NCI-H1105 treated with DMSO at 0.1 percent for 48 hours (cell line): ENCODE measurements at regions not wholly inside any gene's neighbourhood (a gene's known extent, or its start where the extent isn't known, plus 50 kb on each side); places are given as distances from the start of the nearest gene placed in this dataset.
"Not testable (repeated sequence)": the region's sequence is repeated elsewhere in the genome, so short reads cannot be mapped to it uniquely, and the experiment has no call there.

Source experiments
- DNase-seq: peaks from one replicate; lab custom pipeline; 2025; lab: John Stamatoyannopoulos, UW

DNA sequence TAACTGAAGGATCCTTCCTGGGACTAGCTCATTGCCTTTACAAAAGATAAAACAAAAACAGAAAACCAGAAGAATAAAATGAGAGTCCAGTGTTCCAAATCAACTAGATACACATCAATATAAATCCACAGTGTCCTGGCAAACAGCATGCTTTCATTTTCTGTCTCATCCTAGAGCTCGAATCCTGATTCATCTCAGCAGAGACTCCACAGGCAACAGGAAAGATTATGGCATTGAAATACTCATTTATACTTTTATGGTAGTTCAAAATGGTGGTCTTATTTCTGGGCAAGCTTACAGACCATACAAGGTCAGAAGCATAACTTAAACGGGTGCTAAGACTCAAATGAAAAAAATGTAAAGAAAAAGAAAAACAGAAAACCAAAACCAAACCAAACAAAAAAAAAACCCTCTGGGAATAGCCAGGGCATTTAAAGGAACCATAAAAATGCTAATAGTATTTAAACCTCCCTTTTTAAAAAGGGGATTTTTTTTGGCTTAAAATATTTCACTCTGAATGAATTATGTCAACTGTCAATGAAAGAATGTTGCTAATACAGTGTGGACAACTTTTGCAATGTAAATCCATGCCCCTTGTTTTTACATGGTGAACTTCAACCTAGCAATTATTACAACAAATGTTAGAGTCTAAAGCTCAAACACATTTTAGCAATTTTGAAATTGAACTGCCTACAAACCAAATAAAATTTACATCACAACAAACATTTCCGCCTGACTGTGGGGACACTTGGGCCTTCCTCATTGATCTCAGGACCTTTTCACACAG lies 57.9 kb downstream of the GPR101 start:
- no peak for DNase-seq

DNA sequence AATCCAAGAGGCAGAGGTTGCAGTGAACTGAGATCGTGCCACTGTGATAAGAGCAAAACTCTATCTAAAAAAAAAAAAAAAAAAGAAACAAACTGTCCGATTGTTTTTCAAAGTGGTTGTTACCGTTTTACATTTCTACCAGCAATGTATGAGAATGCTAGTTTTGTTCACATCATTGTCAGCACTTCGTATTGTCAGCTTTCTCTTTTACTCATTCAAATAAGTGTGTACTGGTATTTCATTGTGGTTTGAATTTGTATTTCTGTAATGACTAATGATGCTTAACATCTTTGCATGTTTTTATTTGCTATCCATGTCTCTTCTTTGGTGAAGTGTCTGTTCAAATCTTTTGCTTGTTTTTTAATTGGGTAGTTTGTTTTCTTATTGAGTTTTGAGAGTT lies 65.8 kb downstream of the GPR101 start:
- DNase-seq = no peak

DNA sequence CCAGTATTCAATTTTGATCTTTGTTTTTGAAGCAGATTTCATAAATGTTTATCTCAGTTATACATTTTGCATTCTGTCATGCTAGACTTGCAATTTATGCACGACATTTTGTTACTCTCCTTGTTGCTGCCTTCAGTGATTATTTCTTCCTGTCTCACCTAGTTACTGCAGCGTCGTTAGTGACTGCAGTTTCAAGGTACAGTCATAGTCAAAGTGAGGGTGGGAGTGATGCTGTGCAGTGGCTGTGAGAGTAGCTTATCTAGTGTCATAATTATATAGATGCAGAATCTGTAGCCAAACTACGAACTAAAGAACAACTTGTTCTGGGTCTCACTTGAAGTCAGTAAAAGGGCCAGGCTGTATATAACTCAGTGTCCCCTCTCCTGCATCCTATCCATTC lies 69.8 kb downstream of the GPR101 start:
- no peak for DNase-seq

DNA sequence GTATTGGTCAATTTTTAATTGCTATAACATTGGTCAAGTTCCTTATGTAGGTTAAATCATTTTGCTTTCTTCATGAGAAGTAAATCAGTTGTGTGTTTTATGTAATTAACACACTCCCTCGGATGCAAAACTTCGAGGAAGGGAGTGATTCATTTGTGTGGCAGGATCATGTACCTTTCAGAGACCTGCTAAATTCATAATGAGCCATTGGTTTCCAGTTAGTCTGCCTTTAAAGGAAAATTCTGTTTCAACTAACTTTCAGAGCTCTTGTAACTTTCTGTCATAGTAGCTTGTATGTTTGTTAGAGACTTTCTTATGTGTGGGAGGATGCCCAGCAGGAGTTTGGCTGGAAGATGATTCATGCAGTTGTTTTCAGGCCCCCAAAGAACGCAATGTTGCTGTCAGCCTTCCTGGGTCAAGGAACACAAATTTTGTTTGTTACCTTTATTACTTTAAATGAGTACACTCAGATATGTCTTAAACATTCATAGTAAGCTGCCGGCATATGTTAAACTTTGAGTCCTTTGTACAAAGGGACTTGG lies 72.1 kb downstream of the GPR101 start:
- DNase-seq = no peak

DNA sequence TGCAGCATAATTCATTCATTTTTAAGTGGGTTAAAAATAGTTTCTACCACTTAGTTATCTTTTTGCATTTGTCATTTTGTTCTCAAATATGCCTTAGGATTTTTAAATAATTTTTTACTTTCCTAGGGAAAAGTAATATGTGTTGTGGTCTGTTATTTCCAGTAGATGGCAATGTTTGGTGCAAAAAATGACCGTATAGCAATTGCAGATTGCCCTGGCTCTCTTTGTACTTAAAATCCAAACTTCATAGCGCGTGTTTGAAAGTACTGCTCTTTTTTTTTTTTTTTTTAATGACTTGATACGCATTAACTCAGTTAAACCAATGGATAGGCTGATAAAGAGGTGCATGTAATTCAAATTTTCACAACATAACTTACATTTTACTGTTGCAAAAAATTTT lies 74.4 kb upstream of the RBMX start:
- DNase-seq = peak; percentile 52

DNA sequence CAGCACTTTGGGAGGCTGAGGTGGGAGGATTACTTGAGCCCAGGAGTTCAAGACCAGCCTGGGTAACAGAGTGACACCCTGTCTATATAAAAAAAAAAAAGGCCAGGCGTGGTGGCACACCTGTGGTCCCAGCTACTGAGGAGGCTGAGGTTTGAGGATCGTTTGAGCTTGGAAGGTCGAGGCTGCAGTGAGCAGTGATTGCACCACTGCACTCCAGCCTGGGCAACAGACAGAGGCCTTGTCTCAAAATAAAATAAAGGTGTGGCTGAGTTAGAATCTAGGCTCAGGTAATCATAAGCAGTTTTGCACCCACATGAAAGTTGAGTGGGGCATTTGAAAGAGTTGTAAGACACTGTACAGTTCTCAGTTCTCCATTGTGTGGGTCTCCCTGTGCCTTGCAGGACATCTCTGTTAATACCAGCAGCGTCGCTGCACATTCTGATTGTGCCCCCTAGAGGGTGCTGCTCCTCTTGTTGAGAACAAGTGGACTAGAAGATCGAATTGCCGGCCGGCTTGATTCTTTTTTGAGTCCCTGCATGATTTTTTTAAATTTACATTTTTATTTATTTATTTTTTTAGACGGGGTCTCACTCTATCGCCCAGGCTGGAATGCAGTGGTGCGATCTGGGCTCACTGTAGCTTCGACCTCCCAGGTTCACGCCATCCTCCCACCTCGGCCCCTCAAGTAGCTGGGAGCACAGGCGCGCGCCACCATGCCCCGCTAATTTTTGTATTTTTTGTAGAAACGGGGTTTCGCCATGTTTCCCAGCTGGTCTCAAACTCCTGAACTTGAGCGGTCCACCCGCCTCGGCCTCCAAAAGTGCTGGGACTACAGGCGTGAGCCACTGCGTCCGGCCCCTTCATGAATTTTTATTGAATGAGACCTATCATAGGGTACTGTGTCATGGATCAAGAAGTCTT lies 73.6 kb upstream of the RBMX start:
- DNase-seq = peak; percentile 60

DNA sequence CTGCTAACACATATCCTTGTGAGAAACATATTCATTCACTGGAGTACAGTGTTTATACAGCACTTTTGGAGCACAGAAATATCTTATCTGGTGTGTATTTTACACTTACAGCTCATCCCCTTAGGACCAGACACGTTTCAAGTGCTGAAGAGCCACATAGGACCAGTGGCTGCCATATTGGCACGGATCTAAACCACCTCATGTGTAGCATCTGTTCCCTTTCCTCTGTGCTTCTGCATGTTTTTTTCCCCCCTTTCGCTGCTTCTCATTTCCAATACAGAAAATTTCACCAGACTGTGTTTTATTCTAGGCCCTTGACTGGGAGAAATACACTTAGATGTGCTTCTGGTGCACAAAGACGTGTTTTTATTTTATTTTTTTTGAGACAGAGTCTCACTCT lies 69.7 kb upstream of the RBMX start:
- DNase-seq = no peak

DNA sequence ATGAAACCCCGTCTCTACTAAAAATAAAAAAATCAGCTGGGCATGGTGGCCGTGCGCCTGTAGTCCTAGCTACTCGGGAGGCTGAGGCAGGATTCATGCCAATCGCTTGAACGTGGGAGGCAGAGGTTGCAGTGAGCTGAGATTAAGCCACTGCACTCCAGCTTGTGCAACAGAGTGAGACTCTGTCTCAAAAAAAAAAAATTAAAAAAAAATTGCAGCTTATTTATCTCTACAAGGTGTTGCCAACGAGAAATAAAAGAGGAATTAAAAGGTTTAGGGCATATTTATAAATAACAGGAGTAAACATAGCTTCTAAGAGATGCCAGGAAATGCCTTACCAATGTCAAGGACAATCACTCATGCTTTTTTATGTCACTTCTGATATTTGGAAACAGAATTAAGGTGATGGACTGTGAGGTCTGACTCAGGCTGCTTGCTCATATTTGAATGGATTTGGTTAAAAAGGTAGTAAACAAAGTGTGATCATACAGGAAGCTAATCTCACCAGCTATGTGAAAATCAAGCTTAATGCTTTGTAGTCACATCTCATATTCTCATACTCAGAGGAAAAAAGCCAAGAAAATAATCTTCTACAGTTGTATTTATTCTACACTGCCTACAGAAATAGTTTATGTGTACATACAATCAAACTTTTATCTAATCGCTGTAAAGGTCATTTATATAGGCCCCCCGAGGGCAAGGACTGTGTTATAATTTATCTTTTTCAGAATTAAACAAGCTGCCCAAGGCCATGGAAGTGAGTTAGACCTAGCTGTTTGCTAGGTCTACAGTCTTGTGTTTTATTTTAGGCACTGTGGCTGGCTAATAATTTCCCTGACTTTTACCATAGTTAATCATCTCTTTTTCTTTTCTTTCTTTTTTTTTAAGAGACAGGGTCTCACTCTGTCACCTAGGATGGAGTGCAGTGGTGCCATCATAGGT lies 61.1 kb upstream of the RBMX start:
- no peak for DNase-seq

DNA sequence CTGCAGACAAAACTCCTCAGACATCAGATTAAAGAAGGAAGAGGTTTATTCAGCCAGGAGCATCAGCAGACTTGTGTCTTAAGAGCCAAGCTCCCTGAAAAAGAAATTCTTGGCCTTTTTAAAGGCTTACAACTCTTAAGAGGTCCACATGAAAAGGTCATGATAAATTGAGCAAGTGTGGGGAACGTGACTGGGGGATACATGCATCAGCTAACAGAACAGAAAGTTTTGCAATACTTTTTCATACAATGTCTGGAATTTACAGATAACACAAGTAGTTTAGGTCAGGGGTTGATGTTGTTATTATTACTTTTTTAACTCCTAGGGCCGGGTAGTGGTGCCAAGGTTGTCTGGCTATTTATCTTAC lies 55.6 kb upstream of the RBMX start:
- no peak for DNase-seq

DNA sequence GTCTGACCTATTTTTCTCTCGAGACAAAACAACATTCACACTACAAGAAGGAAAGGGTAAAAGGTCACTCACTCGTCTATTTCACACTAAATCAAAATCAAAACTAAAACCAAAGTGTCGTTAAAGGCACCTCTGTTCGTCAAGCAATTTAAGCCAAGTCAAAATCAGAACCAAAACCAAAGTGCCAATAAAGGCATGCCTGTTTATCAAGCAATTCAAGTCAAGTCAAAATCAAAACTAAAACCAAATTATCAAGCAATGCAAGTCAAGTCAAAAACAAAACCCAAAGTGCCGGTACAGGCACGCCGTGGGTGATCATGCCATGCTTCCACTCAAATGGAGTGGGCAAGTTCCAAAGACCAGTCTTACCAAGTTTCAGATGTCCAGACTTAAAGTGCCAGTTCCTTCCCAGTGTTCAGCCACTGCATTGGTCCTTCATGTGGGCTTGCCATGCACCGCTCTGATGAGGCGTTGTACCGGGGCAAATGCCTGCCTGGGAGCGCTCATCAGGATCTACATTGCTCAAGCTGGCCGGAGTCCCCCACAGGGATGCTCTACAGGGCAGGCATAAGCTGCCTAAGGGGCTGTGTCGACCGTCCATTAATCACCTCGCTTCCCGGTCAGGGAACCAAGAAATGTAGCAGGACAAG lies 55.1 kb upstream of the RBMX start:
- DNase-seq = not testable (repeated sequence)

DNA sequence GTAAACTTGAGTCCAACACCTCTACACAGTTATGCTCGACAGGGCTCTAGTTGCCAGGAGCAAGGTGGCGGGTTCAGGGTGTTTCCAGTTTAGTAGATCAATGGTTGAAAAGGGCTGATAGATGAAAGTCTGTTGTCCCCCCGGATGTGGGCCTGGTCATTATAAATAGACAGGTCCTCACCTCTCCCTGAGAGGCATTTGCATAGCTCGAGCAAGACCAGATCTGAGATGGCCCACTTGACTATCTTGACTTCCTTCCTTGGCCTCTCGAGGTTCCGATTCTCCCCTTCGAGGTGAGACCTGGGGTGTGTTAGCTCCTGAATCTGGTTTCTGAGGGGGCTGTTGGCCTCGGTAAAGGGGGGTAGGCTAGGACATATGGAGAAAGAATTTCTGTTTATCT lies 54.1 kb upstream of the RBMX start:
- not testable (repeated sequence) for DNase-seq

DNA sequence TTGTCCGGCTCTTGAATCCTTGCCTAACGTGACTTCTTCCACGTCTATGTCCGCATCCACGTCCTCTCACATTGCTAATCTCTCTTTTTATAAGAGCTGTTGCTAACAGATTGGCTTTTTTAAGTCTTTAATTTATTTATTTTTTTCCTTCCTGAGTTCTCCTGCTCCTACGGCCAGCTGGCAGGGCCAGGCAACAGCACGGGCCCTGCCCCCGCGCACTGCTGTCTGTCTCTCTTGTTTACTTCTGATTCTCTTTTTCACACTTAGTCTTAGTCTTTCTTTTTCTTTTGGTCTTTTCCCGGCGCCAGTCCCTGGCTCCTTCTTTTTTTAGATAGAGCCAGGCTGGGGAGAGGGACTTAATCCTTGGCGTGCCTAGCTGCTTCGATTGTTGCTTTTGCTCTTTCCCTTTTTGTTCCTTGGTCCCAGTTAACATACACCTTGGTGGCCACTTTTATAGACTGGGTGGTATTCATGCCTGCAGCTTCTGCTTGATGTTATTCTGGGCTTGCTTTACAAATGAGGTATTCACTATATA lies 53.2 kb upstream of the RBMX start:
- DNase-seq = no peak

DNA sequence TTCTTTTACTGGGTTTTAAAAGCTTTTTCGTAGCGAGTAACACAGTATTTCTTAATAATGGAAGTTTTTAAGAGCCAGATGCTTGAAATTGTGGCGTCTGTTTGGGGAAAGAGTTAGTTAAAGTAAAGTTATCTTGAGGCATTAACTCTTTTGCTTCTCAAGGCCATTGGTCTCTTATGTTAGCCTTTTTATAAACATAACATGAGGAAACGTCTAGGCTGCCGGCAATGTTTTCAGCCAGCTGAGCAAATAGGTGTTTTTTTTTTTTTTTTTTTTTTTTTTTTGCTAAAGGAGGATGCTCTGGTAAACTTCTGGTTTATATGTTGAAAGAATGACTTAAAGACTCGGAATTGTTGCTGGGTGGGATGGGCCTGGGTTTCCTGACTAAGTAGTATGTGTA lies 51.1 kb upstream of the RBMX start:
- no peak for DNase-seq
